GM12891 (cell line): ENCODE measurements at regions not wholly inside any gene's neighbourhood (a gene's known extent, or its start where the extent isn't known, plus 50 kb on each side); places are given as distances from the start of the nearest gene placed in this dataset.

Source experiments
- PAX5 ChIP-seq: IDR thresholded peaks from 2 replicates; pipeline ENCODE4 v1.6.1; 2011; ENCODE audit warnings: low read length, moderate library complexity, mild to moderate bottlenecking; ENCODE audit not compliant: insufficient read depth, severe bottlenecking
- POLR2A ChIP-seq: IDR thresholded peaks from 2 replicates; pipeline ENCODE4 v1.6.1; 2011; ENCODE audit warnings: low read depth, low read length, control low read depth
- POLR2AphosphoS5 ChIP-seq: IDR thresholded peaks from 2 replicates; pipeline ENCODE4 v1.6.1; 2011; ENCODE audit warnings: low read depth, low read length, control low read depth
- POU2F2 ChIP-seq: IDR thresholded peaks from 2 replicates; pipeline ENCODE4 v1.6.1; 2011; ENCODE audit warnings: low read depth, mild to moderate bottlenecking, control low read depth, low read length, moderate library complexity
- SPI1 ChIP-seq: IDR thresholded peaks from 2 replicates; pipeline ENCODE4 v1.6.1; 2011; ENCODE audit warnings: low read depth, low read length, control low read depth
- TAF1 ChIP-seq: IDR thresholded peaks from 2 replicates; pipeline ENCODE4 v1.6.1; 2011; ENCODE audit warnings: low read depth, low read length, control low read depth

DNA sequence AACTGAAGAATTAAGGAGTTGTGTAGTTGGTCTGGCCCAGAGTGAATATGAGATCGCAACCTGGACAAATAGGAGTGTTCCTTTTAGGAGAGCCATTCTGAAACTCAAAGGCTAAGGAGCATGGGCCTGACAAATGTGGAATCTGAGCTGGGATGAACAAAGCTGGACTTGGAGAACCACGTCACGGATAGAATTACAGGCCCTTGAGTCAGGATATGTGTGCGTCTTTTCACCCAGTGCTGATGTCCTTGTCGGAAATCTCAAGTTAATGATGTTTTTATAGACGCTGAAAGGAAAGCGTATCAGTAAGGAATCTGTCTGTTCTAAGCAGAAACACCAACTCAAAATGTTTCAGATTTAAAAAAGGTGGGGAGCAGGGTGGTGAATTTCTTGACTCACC lies 173.8 kb upstream of the ZKSCAN2 start:
- TF ChIP-seq POLR2AphosphoS5, result no peak
- TF ChIP-seq PAX5, result no peak
- TF ChIP-seq POLR2A, result no peak
- no peak for TF ChIP-seq SPI1
- no peak for TF ChIP-seq TAF1
- TF ChIP-seq POU2F2, result no peak
